Superior temporal gyrus (tissue), 1 donor: ENCODE measurements at regions not wholly inside any gene's neighbourhood (a gene's known extent, or its start where the extent isn't known, plus 50 kb on each side); places are given as distances from the start of the nearest gene placed in this dataset.

Experiments
- DNase-seq: peaks from one replicate; pipeline ENCODE4 v3.0.0-alpha.2; 2016; ENCODE audit errors: extremely low spot score

GRCh38 chr2:45301307-45302277 lies 292.3 kb upstream of the SIX2 start:
- DNase-seq = no peak

DNA sequence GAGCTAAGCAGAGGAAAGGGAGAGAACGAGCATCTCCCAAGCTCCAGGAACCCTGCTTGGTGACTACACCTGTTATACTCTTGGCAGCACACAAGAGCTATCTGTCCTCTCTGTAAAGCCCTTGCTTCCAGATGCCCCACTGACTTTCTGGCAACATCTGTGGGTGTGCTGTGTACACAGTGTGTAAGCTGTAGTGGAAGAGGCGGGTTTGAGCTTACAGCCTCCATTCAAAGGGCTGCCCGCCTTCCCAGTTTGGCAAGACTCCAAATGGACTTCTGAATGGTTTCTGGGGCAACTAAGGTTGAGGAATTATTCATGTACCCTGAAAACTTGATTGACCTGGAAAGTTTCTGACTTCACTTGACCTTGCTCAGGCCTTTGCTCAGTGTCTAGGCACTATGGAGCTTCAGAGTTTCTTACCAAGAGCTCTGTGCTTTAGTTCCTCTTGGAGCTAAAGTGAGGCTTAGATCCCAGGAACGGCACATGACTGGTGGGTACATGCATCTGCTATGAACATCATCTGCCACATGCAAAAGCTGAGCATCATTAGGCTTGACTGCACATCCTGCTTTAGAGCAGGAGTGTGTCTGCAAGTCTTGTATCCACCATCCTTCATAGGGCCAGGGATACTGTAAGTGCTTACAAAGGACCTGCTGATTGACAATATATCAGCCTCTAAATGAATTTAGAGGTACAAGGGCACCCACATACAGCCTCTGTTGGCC lies 290.9 kb upstream of the SIX2 start:
- no peak for DNase-seq

DNA sequence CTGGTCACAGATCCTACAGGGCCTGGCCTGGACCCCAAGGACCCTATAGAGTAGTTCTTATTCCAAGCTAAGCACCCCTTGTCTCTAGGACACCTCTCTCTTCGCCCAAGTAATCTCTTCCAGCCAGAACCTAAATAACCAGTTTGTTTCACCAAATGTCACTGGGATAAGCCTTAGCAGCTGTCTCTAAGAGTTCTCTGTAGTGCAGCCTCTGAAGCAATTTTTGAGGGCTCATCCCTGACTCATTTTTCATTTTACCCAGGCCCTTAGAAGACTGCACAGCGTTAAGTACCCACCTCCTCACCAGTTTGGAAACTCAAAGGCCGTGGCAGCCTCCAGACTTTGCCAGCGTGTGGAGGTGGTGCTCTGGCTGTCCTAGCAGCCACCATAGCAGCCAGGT lies 290.1 kb upstream of the SIX2 start:
- no peak for DNase-seq

- DNase-seq = no peak
These were observed 283.9 kb upstream of the SIX2 start for GRCh38 chr2:45293182-45293581.

GRCh38 chr2:45291296-45291701 lies 282.0 kb upstream of the SIX2 start:
- DNase-seq = no peak

DNA sequence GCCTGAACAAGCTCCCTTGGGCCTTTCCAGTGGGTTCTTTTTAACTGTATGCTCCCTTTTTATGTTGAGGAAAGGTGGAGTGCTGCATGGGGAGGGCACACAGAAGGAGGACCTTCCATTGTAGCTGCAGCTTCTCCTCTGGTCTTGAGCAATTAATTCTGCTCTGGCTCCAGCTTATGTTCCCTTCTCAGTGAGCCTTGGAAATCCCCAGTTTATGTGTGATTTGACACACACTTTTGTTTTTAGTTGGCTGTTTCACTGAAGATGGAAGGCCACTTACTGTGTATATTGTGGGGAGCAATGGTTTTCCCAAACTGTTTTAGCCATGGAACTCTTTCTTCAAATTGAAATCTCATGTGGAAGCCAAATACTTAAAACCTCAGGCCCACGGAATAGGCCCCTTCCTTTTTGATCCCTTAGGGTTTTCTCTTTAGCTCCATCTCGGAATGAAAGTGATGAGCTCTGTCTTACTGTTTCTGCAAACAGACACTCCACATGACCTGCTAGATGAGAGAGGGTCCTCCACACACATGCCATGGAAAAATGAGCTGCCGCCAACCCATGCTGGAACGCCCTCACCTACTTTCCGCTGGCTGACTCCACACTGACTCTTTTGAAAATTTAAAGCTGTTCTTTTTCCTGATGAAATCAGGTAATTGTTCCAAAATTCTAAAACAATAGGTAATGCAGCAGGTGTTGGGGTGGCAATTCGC lies 280.9 kb upstream of the SIX2 start:
- no peak for DNase-seq

- no peak for DNase-seq
These were observed 279.5 kb upstream of the SIX2 start for GRCh38 chr2:45288532-45289417.

- DNase-seq = peak; percentile 27
These were observed 277.8 kb upstream of the SIX2 start for GRCh38 chr2:45287045-45287444.

DNA sequence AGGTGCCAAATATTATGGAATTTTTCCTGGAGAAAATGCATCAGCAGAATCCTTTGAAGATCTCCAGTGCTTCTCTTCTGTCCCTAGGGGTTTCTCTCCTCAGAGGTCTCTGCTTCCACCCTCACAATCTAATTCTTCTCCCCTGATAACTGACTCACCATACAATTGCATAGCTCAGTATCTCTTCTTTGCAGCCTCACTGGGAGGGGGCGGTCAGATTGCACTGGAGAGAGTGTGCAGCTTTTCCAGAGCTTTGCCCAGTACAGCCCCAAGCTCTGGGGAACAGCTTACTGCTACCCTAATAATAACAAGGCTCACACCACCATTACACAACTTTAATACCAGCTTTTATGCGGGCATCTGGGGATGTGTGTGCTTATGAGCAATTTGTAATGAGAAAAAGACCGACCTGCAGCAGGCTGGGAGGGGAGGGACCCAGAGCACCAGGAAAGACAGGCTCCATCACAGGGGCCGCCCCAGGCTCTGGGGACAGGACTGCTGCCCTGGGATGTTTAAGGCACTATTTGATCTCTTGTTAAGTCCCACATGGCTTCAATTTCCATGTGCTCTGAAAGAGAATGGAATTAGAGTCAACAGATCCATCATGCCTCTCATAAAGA lies 276.6 kb upstream of the SIX2 start:
- no peak for DNase-seq

GRCh38 chr2:45285311-45285710 lies 276.1 kb upstream of the SIX2 start:
- no peak for DNase-seq

- DNase-seq = no peak
These were observed 275.4 kb upstream of the SIX2 start for GRCh38 chr2:45284621-45284995.

DNA sequence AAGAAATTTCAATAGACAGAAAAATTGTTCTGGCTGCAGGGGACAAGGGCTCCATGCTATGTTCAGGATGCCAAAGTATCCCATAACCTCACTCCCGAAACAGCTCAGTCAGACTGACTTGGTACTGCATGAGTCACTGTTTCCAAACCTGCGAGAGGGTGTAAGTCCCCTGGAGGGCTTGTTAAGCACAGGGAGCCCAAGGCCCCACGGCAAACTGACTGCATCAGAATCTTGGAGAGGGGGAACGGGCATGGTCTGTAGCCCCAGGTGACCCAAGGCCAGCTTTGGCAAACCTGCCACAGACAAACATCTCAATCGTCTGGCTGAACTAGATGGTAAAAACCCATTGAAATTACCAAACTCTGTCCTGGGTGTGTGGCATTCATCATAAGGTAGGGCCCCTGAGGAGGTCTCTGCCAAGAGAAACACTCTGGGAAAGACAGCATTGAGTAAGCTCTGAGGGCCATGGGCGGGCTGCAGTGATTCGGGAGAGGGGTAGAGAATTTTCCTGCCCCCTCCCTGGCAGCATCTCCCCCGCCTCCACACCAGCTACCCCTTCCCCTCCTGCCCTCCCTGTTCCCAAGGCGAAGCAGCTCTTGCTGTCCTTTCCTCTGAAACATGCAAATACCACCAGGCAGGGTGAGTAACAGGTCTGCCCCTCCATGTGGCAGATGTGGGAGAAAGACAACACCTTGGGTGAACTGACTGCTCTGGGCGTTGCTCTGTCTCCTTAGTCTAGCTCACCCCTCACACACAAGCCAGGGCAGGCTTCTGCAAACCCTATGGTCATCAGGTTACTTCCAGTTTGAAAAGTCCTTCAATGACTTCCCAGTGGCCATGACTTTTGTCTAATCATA lies 274.7 kb upstream of the SIX2 start:
- no peak for DNase-seq

DNA sequence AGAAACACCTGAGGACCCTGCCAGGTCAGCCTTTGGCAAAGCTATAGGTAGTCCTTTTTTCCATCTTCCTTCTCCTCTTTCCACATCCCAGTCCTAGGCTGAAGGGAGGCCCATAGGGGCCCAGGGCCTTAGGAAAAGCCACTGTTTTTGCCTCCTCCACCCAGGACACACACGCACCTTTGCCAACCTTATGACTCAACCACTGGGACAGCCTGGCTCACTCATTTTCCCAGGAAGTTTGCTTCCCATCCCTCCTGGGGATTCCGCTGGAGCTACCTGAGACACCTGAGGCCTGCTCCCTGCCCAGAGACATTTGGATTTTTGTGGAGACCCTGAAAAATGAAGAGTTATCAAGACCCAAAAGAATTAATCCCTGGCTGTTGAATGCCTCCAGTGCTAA lies 273.4 kb upstream of the SIX2 start:
- DNase-seq = no peak

DNA sequence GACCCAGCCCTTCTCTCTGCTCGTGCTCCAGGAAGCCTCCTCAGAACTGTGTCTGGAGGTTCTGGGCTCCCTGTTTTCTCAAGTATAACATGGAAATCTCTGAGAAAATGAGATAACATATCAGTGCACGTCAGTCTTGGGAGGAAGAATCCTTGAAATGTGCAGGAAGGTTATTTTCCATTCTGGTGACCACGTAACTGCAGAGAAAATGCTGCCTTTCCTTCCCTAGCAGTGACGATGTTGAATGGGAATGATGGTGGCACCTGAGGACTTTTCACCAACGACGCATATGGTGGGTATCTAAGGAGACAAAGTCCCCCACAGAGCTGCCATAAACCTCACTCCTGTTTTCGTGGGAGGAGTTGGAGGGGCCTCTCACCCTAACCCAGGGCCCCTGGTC lies 272.1 kb upstream of the SIX2 start:
- no peak for DNase-seq

DNA sequence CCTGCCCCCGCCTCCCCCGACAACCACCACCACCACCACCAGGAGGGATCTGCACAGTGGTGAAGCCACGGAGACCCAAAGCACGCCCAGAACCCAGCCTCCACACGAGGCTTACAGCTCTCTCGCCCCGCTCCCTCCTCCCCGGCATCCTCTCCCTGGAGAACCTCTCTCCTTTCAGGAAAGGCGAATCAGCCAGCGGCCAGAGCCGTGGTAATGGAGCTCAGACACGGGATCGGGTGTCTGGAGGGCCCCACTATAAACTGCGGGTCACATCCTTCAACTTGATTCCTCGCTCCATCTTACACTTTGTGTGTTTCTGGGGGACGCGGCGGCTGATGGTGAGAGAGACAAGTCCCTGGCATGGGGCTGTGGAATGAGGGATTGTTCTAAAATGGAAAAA lies 271.5 kb upstream of the SIX2 start:
- DNase-seq = no peak

- DNase-seq = no peak
These were observed 270.1 kb upstream of the SIX2 start for GRCh38 chr2:45279356-45279755.

DNA sequence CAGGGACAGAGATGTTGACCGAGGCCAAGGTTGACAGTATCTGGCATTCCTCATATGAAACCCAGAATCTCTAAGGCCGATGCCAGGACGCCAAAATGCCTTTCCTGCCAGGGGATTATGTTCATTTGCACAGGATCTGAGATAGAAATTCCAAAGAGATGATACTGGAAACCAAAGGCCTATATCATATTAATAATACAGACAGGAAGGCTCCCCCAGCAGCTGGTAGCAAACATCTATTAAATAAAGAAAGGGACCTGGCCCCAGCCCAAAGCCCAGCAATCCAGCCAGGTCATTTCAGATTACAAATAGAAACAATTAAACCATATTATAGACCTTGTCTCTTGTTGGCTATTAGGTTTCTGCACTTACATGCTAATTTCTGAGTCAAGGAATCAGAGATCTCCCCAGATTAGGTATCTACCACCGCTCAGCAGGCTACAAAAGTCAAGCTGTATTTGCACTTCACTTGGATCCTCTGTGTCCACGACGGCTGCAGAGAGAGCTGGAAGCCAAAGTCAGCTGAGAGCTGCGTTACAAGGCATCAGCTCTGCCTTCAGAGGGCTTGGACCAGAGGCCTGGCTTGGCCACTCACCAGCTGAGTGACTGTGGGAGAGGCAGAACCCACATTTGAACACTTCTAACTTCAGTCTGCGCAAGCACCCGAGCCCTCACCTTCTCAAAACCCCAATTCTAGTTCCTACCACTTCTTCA lies 269.3 kb upstream of the SIX2 start:
- no peak for DNase-seq

GRCh38 chr2:45276914-45277313 lies 267.7 kb upstream of the SIX2 start:
- DNase-seq = no peak

DNA sequence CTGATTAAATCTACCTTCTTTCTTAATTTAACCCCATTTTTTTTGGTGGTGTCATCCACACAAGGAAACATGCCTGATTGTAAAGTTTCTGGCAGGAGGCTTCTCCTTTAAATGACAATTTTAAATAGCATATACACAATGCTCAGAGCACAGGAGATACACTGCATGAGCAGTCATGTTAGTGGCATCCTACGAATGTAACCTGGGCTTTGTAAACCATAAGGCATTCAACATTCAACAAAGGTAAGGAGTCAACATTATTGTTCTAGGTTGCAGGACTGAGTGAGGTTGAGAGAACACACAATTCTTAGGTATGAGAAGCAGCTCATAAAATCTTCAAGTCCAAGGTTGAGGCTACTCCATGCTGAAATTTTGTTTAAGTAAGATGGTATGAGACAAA lies 266.6 kb upstream of the SIX2 start:
- DNase-seq = no peak
